Smooth muscle cell (in vitro differentiated cells): ENCODE measurements at regions not wholly inside any gene's neighbourhood (a gene's known extent, or its start where the extent isn't known, plus 50 kb on each side); places are given as distances from the start of the nearest gene placed in this dataset.

ENCODE experiments used
- DNase-seq: peaks from one replicate; lab custom pipeline; 2025; ENCODE audit not compliant: unreplicated experiment; lab: John Stamatoyannopoulos, UW
- H2AFZ ChIP-seq: fragments of 200-600 bp; sonication (generic); 2 replicates; pipeline ENCODE4 v1.6.0; 2016; ENCODE audit warnings: antibody characterized with exemption, low read depth, mild to moderate bottlenecking
- H3F3A ChIP-seq: fragments of 200-600 bp; sonication (generic); 2 replicates; pipeline ENCODE4 v1.6.0; 2017; ENCODE audit warnings: antibody characterized with exemption, low read depth
- H3K27ac ChIP-seq: fragments of 200-600 bp; sonication (generic); 2 replicates; pipeline ENCODE4 v1.5.1; 2016; ENCODE audit warnings: low read depth, mild to moderate bottlenecking
- H3K27me3 ChIP-seq: fragments of 200-600 bp; sonication (generic); 2 replicates; pipeline ENCODE4 v1.6.1; 2016; ENCODE audit warnings: low read depth, mild to moderate bottlenecking
- H3K36me3 ChIP-seq: fragments of 200-600 bp; sonication (generic); 2 replicates; pipeline ENCODE4 v1.5.1; 2016; ENCODE audit warnings: low read depth
- H3K4me1 ChIP-seq: fragments of 200-600 bp; sonication (generic); 2 replicates; pipeline ENCODE4 v1.5.1; 2016; ENCODE audit warnings: low read depth
- H3K4me2 ChIP-seq: fragments of 200-600 bp; sonication (generic); 2 replicates; pipeline ENCODE4 v1.6.0; 2016; ENCODE audit warnings: mild to moderate bottlenecking
- H3K4me3 ChIP-seq: fragments of 200-600 bp; sonication (generic); 2 replicates; pipeline ENCODE4 v1.5.1; 2016; ENCODE audit warnings: mild to moderate bottlenecking
- H3K79me2 ChIP-seq: fragments of 200-600 bp; sonication (generic); 2 replicates; pipeline ENCODE4 v1.6.0; 2016; ENCODE audit warnings: low read depth, mild to moderate bottlenecking
- H3K9ac ChIP-seq: fragments of 200-600 bp; sonication (generic); 2 replicates; pipeline ENCODE4 v1.6.0; 2016; ENCODE audit warnings: low read depth
- H3K9me3 ChIP-seq: fragments of 200-600 bp; sonication (generic); replicated peaks from 2 replicates; pipeline ENCODE4 v1.5.1; 2016; ENCODE audit warnings: low read depth
- H4K20me1 ChIP-seq: fragments of 200-600 bp; sonication (generic); 2 replicates; pipeline ENCODE4 v1.6.0; 2016; ENCODE audit warnings: low read depth
- CTCF ChIP-seq: fragments of 200-600 bp; sonication (generic); IDR thresholded peaks from 2 replicates; pipeline ENCODE4 v1.5.1; 2017; ENCODE audit warnings: borderline replicate concordance, mild to moderate bottlenecking, antibody characterized with exemption; ENCODE audit not compliant: insufficient read depth, poor library complexity, severe bottlenecking
- WGBS: methylation state at CpG from one replicate; pipeline ENCODE4 v1.1.7; 2016; ENCODE audit warnings: low lambda C conversion rate; 5-methylcytosine and 5-hydroxymethylcytosine counted together

GRCh38 chr4:164058776-164059445 lies 564.4 kb downstream of the TMA16 start:
- no peak overlapping the region for H3K27ac ChIP-seq
- no peak overlapping the region for H3K9ac ChIP-seq
- no peaks in the 10 kb centered on the region for H3K9me3 ChIP-seq
- no peak overlapping the region for H3K4me2 ChIP-seq
- no peak for DNase-seq
- no peak for TF ChIP-seq CTCF
- no peak overlapping the region for H3K4me3 ChIP-seq
- no peaks in the 10 kb centered on the region for H3F3A ChIP-seq
- 76% methylated on average over 5 of the region's 5 CpGs for WGBS
- H3K4me1 ChIP-seq: no peaks in the 10 kb centered on the region
- H3K79me2 ChIP-seq: no peaks in the 10 kb centered on the region
- H3K27me3 ChIP-seq: no peaks in the 10 kb centered on the region
- H2AFZ ChIP-seq: no peak overlapping the region
- no peaks in the 10 kb centered on the region for H4K20me1 ChIP-seq
- no peaks in the 10 kb centered on the region for H3K36me3 ChIP-seq

GRCh38 chr4:164060456-164060855 lies 566.0 kb downstream of the TMA16 start:
- Histone ChIP-seq H2AFZ (no peak overlapping the region), H4K20me1 (no peaks in the 10 kb centered on the region), H3K27ac (no peak overlapping the region), H3F3A (no peaks in the 10 kb centered on the region), H3K79me2 (no peaks in the 10 kb centered on the region), H3K4me2 (no peak overlapping the region), H3K4me3 (no peak overlapping the region), H3K9me3 (no peaks in the 10 kb centered on the region), H3K36me3 (no peaks in the 10 kb centered on the region), H3K9ac (no peak overlapping the region), H3K27me3 (no peaks in the 10 kb centered on the region), H3K4me1 (no peaks in the 10 kb centered on the region)
- TF ChIP-seq CTCF: no peak
- no peak for DNase-seq
- WGBS: 84% methylated on average over 3 of the region's 3 CpGs

GRCh38 chr4:164068392-164068791 lies 573.9 kb downstream of the TMA16 start:
- Histone ChIP-seq H2AFZ (no peak overlapping the region), H3K4me2 (no peak overlapping the region), H3K27ac (no peak overlapping the region), H3K9ac (no peak overlapping the region), H3K4me3 (no peak overlapping the region), H3K79me2 (no peaks in the 10 kb centered on the region), H3K27me3 (no peaks in the 10 kb centered on the region), H3F3A (no peaks in the 10 kb centered on the region), H4K20me1 (no peaks in the 10 kb centered on the region), H3K9me3 (peaks cover 5% of the 10 kb centered on the region), H3K36me3 (no peaks in the 10 kb centered on the region), H3K4me1 (no peaks in the 10 kb centered on the region)
- TF ChIP-seq CTCF: no peak
- DNase-seq: no peak
- 97% methylated on average over 14 of the region's 18 CpGs for WGBS

- H3K4me1 ChIP-seq: no peaks in the 10 kb centered on the region
Measured at GRCh38 chr4:164070625-164071024, 576.1 kb downstream of the TMA16 start.

More at GRCh38 chr4:164070625-164071024, 576.1 kb downstream of the TMA16 start:
- no peaks in the 10 kb centered on the region for H3F3A ChIP-seq
- H3K9ac ChIP-seq: no peak overlapping the region
- no peaks in the 10 kb centered on the region for H3K27me3 ChIP-seq
- H3K27ac ChIP-seq: no peak overlapping the region
- H3K36me3 ChIP-seq: no peaks in the 10 kb centered on the region
- H3K4me3 ChIP-seq: no peak overlapping the region
- no peak overlapping the region for H3K4me2 ChIP-seq
- TF ChIP-seq CTCF: no peak
- H3K79me2 ChIP-seq: no peaks in the 10 kb centered on the region
- DNase-seq: no peak
- 87% methylated on average over 4 of the region's 4 CpGs for WGBS
- H3K9me3 ChIP-seq: peaks cover 5% of the 10 kb centered on the region
- no peak overlapping the region for H2AFZ ChIP-seq
- no peaks in the 10 kb centered on the region for H4K20me1 ChIP-seq
